Endothelial cell of umbilical vein (primary cell): ENCODE measurements at regions not wholly inside any gene's neighbourhood (a gene's known extent, or its start where the extent isn't known, plus 50 kb on each side); places are given as distances from the start of the nearest gene placed in this dataset.

ENCODE experiments used
- BruUV-seq: library from RNA; stranded (reverse); fragments of 400-500 nt; replicated peaks from 2 replicates; lab custom pipeline; 2021; lab: Mats Ljungman, UMichigan
- CTCF ChIA-PET: fragments of 300-600, 350-600 bp; sonication (Branson Sonifier 250); formaldehyde crosslinking; loops from one replicate; lab custom pipeline; 2021; ENCODE audit warnings: antibody characterized with exemption, inconsistent platforms; lab: Charles Lee
- POLR2A ChIA-PET: fragments of 300-600, 350-600 bp; sonication (Branson Sonifier 250); formaldehyde crosslinking; loops from one replicate; lab custom pipeline; 2021; ENCODE audit warnings: antibody characterized with exemption, inconsistent platforms; lab: Charles Lee
- DNase-seq: peaks from one replicate; pipeline ENCODE4 v3.0.0-alpha.2; 2011; ENCODE audit warnings: low read depth, low spot score
- FAIRE-seq: peaks from 2 replicates; lab custom pipeline; 2011; peaks lifted over from hg19 to GRCh38; lab: Jason Lieb, UNC
- H2AFZ ChIP-seq: 2 replicates; pipeline ENCODE4 v1.6.0; 2012; ENCODE audit warnings: low read depth, low read length, control low read depth, inconsistent platforms
- H3K27ac ChIP-seq: 2 replicates; pipeline ENCODE4 v1.5.1; 2011; ENCODE audit warnings: low read depth, mild to moderate bottlenecking, control low read depth, low read length, moderate library complexity; ENCODE audit not compliant: insufficient read depth
- H3K27me3 ChIP-seq, 2 experiments: 2 replicates each; pipeline versions ENCODE4 v1.6.0 to v1.6.1; 2011; ENCODE audit warnings: low read length in 2 of 2, mixed read lengths in 1 of 2; ENCODE audit not compliant: control insufficient read depth in 2 of 2, insufficient read depth in 2 of 2
- H3K36me3 ChIP-seq, 2 experiments: 2 replicates in 1 of 2; 3 replicates in 1 of 2; pipeline ENCODE4 v1.5.1; 2011; ENCODE audit warnings: low read length in 2 of 2, mild to moderate bottlenecking in 1 of 2, moderate library complexity in 1 of 2; ENCODE audit not compliant: control insufficient read depth in 2 of 2, insufficient read depth in 2 of 2; ENCODE audit errors: extremely low read depth in 1 of 2
- H3K4me1 ChIP-seq: 3 replicates; pipeline ENCODE4 v1.5.1; 2011; ENCODE audit warnings: mild to moderate bottlenecking, low read length; ENCODE audit not compliant: control insufficient read depth, insufficient read depth; ENCODE audit errors: extremely low read depth
- H3K4me2 ChIP-seq: 2 replicates; pipeline ENCODE4 v1.6.1; 2011; ENCODE audit warnings: low read length, control low read depth, mixed read lengths; ENCODE audit not compliant: insufficient read depth
- H3K4me3 ChIP-seq, 3 experiments: fragments of 200-600 bp in 1 of 3; sonication (generic), shearing (Covaris generic) in 1 of 3; replicated peaks in 1 of 3; 2 replicates each; pipeline ENCODE4 v1.5.1; 2011 to 2016; ENCODE audit warnings: control low read depth in 3 of 3, low read length in 3 of 3, mild to moderate bottlenecking in 2 of 3, inconsistent platforms in 1 of 3, low read depth in 1 of 3, moderate library complexity in 1 of 3; ENCODE audit not compliant: insufficient read depth in 1 of 3
- H3K79me2 ChIP-seq: 2 replicates; pipeline ENCODE4 v1.6.0; 2012; ENCODE audit warnings: low read length, inconsistent platforms; ENCODE audit not compliant: control insufficient read depth, insufficient read depth
- H3K9ac ChIP-seq: replicated peaks from 2 replicates; pipeline ENCODE3; 2011; ENCODE audit warnings: low read length, control low read depth; ENCODE audit not compliant: insufficient read depth; ENCODE audit errors: extremely low read depth
- H3K9me1 ChIP-seq: replicated peaks from 3 replicates; pipeline ENCODE4 v1.6.0; 2011; ENCODE audit warnings: mild to moderate bottlenecking, low read length; ENCODE audit not compliant: control insufficient read depth, insufficient read depth; ENCODE audit errors: extremely low read depth
- H3K9me3 ChIP-seq: replicated peaks from 2 replicates; pipeline ENCODE4 v1.5.1; 2012; ENCODE audit warnings: low read length, inconsistent platforms; ENCODE audit not compliant: control insufficient read depth, insufficient read depth
- H4K20me1 ChIP-seq: replicated peaks from 2 replicates; pipeline ENCODE3; 2011; ENCODE audit warnings: mild to moderate bottlenecking, low read length; ENCODE audit not compliant: control insufficient read depth, insufficient read depth; ENCODE audit errors: extremely low read depth
- EZH2 ChIP-seq: IDR thresholded peaks from 2 replicates; pipeline ENCODE4 v1.6.1; 2012; ENCODE audit warnings: borderline replicate concordance, low read depth, mild to moderate bottlenecking, moderate library complexity, low read length, inconsistent platforms; ENCODE audit not compliant: severe bottlenecking
- FOS ChIP-seq: IDR thresholded peaks from 2 replicates; pipeline ENCODE4 v1.6.1; 2011; ENCODE audit warnings: mild to moderate bottlenecking, low read length, moderate library complexity, borderline replicate concordance; ENCODE audit not compliant: insufficient read depth
- GATA2 ChIP-seq: IDR thresholded peaks from 2 replicates; pipeline ENCODE4 v1.7.0; 2011; ENCODE audit warnings: low read depth, mild to moderate bottlenecking, moderate library complexity, mixed read lengths, low read length; ENCODE audit not compliant: insufficient read length, insufficient read depth
- JUN ChIP-seq: IDR thresholded peaks from 2 replicates; pipeline ENCODE4 v1.6.1; 2011; ENCODE audit warnings: borderline replicate concordance, low read depth; ENCODE audit not compliant: insufficient read length, insufficient read depth
- MYC ChIP-seq: IDR thresholded peaks from one replicate; pipeline ENCODE4 v1.6.1; 2011; ENCODE audit warnings: mild to moderate bottlenecking, low read depth, low read length
- POLR2A ChIP-seq: IDR thresholded peaks from 2 replicates; pipeline ENCODE4 v1.6.1; 2012; ENCODE audit warnings: low read depth, mild to moderate bottlenecking, control low read depth, low read length
- POLR2AphosphoS5 ChIP-seq: IDR thresholded peaks from 2 replicates; pipeline ENCODE4 v1.6.1; 2012; ENCODE audit warnings: low read depth, mild to moderate bottlenecking, control low read depth, low read length, moderate library complexity; ENCODE audit not compliant: insufficient read depth
- dilution Hi-C: fragments of 300-500 bp; cut with MboI; formaldehyde crosslinking; loops from one replicate; pipeline ENCODE4 v1.15.0; 2019; ENCODE audit warnings: low sequenced_read_pairs; ENCODE audit not compliant: extremely low pct_ligation_motif_present
- intact Hi-C: fragments of 100-400 bp; cut with micrococcal nuclease; formaldehyde crosslinking; loops from one replicate; pipeline ENCODE4 v1.10.0; 2022
- TF ChIP-seq, protein P1 (sequence below): IDR thresholded peaks from 2 replicates; pipeline ENCODE4 v1.6.1; 2011; ENCODE audit not compliant: insufficient read depth, insufficient read length
- TF ChIP-seq, protein P2 (sequence below), 2 donors: IDR thresholded peaks; 1 replicate in 1 of 2; 2 replicates in 1 of 2; pipeline ENCODE4 v1.5.1; 2011; ENCODE audit warnings: low read length in 2 of 2, mild to moderate bottlenecking in 2 of 2, moderate library complexity in 2 of 2, control low read depth in 1 of 2, inconsistent platforms in 1 of 2, low read depth in 1 of 2; ENCODE audit not compliant: insufficient read depth in 1 of 2; ENCODE audit errors: extremely low read depth in 1 of 2

DNA sequence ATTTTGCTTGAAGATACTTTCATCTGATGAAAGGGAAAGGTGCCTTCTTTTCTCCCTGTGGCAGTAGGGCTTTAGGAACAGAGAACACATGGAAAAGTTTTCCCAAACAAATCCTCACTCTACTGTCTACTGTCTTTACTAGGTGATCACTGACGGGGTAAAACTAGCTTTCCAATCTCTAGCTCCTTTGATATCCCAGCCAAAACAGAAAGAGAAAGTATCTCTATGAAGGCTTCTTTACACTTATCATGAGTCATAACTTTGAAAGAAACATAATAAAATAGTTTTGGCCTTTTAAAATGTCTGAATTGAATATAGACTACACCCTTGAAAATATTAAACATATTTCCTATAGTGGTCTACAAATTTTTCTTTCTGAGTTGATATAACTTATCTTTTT lies 214.5 kb downstream of the DSEL start:
- BruUV-seq: no TSS peak
- peak overlapping the region; percentile 71 for H2AFZ ChIP-seq
- DNase-seq (peak; percentile 23), FAIRE-seq (peak; percentile 63)
- H4K20me1 ChIP-seq: no peaks in the 10 kb centered on the region
- H3K9me1 ChIP-seq: no peaks in the 10 kb centered on the region
- TF ChIP-seq POLR2AphosphoS5 (no peak), GATA2 (no peak), JUN (no peak), EZH2 (no peak), FOS (peak; percentile 8)
- TF ChIP-seq, protein P1, sequence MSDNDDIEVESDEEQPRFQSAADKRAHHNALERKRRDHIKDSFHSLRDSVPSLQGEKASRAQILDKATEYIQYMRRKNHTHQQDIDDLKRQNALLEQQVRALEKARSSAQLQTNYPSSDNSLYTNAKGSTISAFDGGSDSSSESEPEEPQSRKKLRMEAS: no peak
- POLR2A ChIA-PET: no interaction called here
- no peaks in the 10 kb centered on the region for H3K27me3 ChIP-seq
- no peaks in the 10 kb centered on the region for H3K79me2 ChIP-seq
- intact Hi-C loops (no loop called here), dilution Hi-C loops (no loop called here)
- H3K9ac ChIP-seq: no peak overlapping the region
- no peak overlapping the region for H3K27ac ChIP-seq
- CTCF ChIA-PET: interaction anchor here (0.8 to 1.8 kb wide), 2 partner anchors 9 to 214 kb away, joined by 3 to 4 read pairs; no protein-coding TSS in a partner anchor
- no peaks in the 10 kb centered on the region for H3K4me1 ChIP-seq
- H3K9me3 ChIP-seq: no peaks in the 10 kb centered on the region
- H3K4me3 ChIP-seq: no peak overlapping the region
- H3K4me2 ChIP-seq: no peak overlapping the region
- no peaks in the 10 kb centered on the region for H3K36me3 ChIP-seq

DNA sequence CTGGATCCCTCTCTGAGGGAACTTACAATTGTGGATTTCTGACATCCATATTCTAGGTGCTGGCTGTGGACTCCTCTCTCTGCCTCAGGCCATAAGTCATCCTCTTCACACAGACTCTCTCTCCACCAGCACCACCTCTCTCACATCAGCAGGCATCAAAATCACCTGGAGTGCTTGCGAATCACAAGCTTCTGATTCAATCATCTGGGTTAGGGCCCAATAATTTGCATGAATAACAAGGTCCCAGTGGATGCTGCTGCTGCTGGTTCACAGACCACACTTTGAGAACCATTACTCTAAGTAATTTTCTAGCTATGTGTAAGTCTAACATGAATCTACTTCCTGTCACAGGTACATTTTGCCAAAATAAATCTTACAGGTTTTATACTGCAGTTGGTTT lies 214.9 kb downstream of the DSEL start:
- H3K36me3 ChIP-seq: no peaks in the 10 kb centered on the region
- intact Hi-C loops: no loop called here
- H3K4me1 ChIP-seq: no peaks in the 10 kb centered on the region
- no peaks in the 10 kb centered on the region for H3K9me3 ChIP-seq
- dilution Hi-C loops: no loop called here
- no peaks in the 10 kb centered on the region for H3K79me2 ChIP-seq
- CTCF ChIA-PET: interaction anchor here (0.8 to 1.8 kb wide), 2 partner anchors 10 to 214 kb away, joined by 3 to 4 read pairs; no protein-coding TSS in a partner anchor
- H2AFZ ChIP-seq: peak overlapping the region; percentile 11
- DNase-seq (no peak), FAIRE-seq (no peak)
- H3K4me3 ChIP-seq: no peak overlapping the region
- POLR2A ChIA-PET: no interaction called here
- H3K9ac ChIP-seq: no peak overlapping the region
- H3K9me1 ChIP-seq: no peaks in the 10 kb centered on the region
- BruUV-seq: no TSS peak
- no peak overlapping the region for H3K4me2 ChIP-seq
- H3K27ac ChIP-seq: no peak overlapping the region
- H3K27me3 ChIP-seq: no peaks in the 10 kb centered on the region
- H4K20me1 ChIP-seq: no peaks in the 10 kb centered on the region
- no peak for TF ChIP-seq POLR2A
- TF ChIP-seq, protein P2, sequence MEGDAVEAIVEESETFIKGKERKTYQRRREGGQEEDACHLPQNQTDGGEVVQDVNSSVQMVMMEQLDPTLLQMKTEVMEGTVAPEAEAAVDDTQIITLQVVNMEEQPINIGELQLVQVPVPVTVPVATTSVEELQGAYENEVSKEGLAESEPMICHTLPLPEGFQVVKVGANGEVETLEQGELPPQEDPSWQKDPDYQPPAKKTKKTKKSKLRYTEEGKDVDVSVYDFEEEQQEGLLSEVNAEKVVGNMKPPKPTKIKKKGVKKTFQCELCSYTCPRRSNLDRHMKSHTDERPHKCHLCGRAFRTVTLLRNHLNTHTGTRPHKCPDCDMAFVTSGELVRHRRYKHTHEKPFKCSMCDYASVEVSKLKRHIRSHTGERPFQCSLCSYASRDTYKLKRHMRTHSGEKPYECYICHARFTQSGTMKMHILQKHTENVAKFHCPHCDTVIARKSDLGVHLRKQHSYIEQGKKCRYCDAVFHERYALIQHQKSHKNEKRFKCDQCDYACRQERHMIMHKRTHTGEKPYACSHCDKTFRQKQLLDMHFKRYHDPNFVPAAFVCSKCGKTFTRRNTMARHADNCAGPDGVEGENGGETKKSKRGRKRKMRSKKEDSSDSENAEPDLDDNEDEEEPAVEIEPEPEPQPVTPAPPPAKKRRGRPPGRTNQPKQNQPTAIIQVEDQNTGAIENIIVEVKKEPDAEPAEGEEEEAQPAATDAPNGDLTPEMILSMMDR (IDR thresholded peaks at IDR 0.05; ENCODE audit: extremely low read depth in 1 of 2, insufficient read depth in 1 of 2, low read depth in 1 of 2, low read length in 2 of 2): no peak
- TF ChIP-seq FOS: no peak
- TF ChIP-seq, protein P1: no peak
- no peak for TF ChIP-seq EZH2
- no peak for TF ChIP-seq GATA2
- TF ChIP-seq MYC: no peak
- TF ChIP-seq JUN: no peak
- no peak for TF ChIP-seq POLR2AphosphoS5
